Glutamatergic neuron (in vitro differentiated cells): ENCODE measurements at regions not wholly inside any gene's neighbourhood (a gene's known extent, or its start where the extent isn't known, plus 50 kb on each side); places are given as distances from the start of the nearest gene placed in this dataset.

Experiments used
- DNase-seq: peaks from one replicate; pipeline ENCODE4 v3.0.0; 2022
- H3K27ac Mint-ChIP-seq: one replicate; pipeline ENCODE4 v1.8.0; 2020; ENCODE audit warnings: mild to moderate bottlenecking, mixed read lengths, inconsistent platforms; ENCODE audit not compliant: unreplicated experiment
- H3K27me3 Mint-ChIP-seq: one replicate; pipeline ENCODE4 v1.8.0; 2020; ENCODE audit warnings: mild to moderate bottlenecking, moderate library complexity, mixed read lengths, inconsistent platforms; ENCODE audit not compliant: unreplicated experiment
- H3K36me3 Mint-ChIP-seq: one replicate; pipeline ENCODE4 v1.8.0; 2020; ENCODE audit warnings: mild to moderate bottlenecking, mixed read lengths, inconsistent platforms; ENCODE audit not compliant: unreplicated experiment
- H3K4me1 Mint-ChIP-seq: one replicate; pipeline ENCODE4 v1.8.0; 2020; ENCODE audit warnings: mild to moderate bottlenecking, low read depth, mixed read lengths, inconsistent platforms; ENCODE audit not compliant: unreplicated experiment
- H3K4me3 Mint-ChIP-seq: one replicate; pipeline ENCODE4 v1.8.0; 2020; ENCODE audit warnings: mild to moderate bottlenecking, mixed read lengths, inconsistent platforms; ENCODE audit not compliant: unreplicated experiment
- H3K9me3 Mint-ChIP-seq: one replicate; pipeline ENCODE4 v1.8.0; 2020; ENCODE audit warnings: mild to moderate bottlenecking, moderate library complexity, mixed read lengths, inconsistent platforms; ENCODE audit not compliant: unreplicated experiment
- CTCF ChIP-seq: fragments of 200-600 bp; sonication (generic); IDR thresholded peaks from one replicate; pipeline ENCODE4 v1.5.0; 2021; ENCODE audit not compliant: partially characterized antibody, unreplicated experiment

DNA sequence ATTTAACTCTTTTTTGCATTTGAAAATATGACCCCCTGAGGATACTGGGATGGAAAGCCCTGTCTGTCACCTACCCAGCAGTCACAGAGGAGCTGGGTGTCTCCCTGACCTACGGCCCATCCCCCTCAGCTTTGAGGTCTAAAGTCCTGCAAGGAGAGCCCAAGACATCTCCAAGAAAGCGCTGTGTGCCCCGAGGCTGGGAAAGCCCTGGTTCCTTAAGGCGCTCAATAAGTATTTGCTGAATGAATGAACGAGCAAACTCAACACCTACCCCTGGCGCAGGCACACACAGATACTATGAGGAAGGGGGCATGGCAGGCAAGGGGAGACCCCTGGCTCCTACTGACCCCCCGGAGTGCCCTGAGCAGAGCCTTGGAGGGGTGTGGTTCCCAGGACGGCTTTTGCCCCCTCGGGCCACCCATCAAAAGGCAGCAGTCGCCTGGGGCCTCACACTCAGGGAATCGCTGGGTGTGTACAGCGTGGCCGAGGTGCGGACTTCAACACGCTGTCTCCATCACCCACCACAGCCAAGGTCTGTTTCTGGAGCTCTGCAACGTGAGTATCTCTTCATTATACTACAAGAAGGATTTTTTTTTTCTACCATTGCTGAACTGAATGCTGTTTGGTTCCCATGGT lies 211.6 kb downstream of the ERCC6L2 start:
- Mint-ChIP-seq H3K27me3 (no peaks in the 10 kb centered on the region), H3K4me3 (no peak overlapping the region), H3K9me3 (peaks cover 6% of the 10 kb centered on the region), H3K4me1 (peaks cover 12% of the 10 kb centered on the region), H3K27ac (no peak overlapping the region), H3K36me3 (no peaks in the 10 kb centered on the region)
- no peak for TF ChIP-seq CTCF
- DNase-seq: no peak

DNA sequence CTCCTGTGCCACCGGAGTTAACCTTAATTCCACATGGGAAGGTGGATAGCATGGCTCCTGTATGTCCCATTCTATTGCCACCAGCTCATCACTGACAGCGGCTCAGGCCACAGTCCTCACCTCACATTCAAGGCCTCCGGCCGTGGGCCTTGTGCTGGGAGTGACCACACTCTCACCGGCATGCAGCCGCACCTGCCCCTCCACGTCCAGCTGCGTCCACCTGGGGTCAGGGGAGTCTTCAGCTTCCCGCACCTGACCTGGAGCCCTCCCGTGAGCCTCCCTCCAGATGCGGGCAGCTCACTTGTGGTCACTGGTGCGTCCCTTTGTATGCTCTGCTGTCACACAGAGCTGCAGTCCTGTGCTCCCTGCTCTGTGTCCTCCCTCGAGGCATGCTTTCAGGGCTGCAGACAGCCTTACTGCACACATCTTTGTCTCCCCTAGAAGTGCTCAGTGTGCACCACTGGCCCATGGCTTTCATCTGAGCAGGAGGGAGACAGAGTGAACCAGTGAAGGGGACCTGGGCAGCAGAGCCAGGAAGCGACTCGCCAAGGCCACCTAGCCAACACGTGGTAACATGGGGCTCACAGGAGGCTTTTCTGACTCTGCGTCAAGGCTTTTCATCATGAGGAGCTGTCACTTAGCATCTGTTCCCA lies 210.1 kb downstream of the ERCC6L2 start:
- no peak for TF ChIP-seq CTCF
- Mint-ChIP-seq H3K4me3 (no peak overlapping the region), H3K9me3 (peaks cover 6% of the 10 kb centered on the region), H3K4me1 (peaks cover 12% of the 10 kb centered on the region), H3K27me3 (no peaks in the 10 kb centered on the region), H3K36me3 (no peaks in the 10 kb centered on the region), H3K27ac (peak overlapping the region; percentile 55)
- peak; percentile 32 for DNase-seq

DNA sequence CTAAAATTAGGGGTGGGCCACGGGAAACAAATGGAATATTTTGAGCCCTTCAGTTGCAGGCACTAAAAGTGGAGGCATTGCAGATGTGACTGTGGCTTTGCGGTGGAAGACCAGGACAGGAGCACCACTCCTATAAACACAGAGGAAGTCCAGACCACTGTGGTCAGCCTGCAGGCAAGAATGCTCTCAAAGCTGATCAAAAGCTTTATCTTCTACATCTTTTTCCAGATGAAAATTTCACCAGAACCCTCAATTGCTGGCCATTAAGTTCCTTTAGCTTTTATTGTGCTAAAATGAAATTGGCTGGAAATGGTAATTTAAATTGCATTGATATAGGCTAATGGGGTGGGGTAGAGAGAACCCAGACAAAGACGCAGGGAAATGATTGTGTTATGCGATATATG lies 208.8 kb downstream of the ERCC6L2 start:
- Mint-ChIP-seq H3K9me3 (peaks cover 6% of the 10 kb centered on the region), H3K27ac (no peak overlapping the region), H3K36me3 (no peaks in the 10 kb centered on the region), H3K27me3 (no peaks in the 10 kb centered on the region), H3K4me3 (no peak overlapping the region), H3K4me1 (peaks cover 12% of the 10 kb centered on the region)
- TF ChIP-seq CTCF: no peak
- DNase-seq: no peak

GRCh38 chr9:96082516-96083232 lies 207.2 kb downstream of the ERCC6L2 start:
- Mint-ChIP-seq H3K27me3 (no peaks in the 10 kb centered on the region), H3K4me3 (no peak overlapping the region)
- no peak for TF ChIP-seq CTCF

DNA sequence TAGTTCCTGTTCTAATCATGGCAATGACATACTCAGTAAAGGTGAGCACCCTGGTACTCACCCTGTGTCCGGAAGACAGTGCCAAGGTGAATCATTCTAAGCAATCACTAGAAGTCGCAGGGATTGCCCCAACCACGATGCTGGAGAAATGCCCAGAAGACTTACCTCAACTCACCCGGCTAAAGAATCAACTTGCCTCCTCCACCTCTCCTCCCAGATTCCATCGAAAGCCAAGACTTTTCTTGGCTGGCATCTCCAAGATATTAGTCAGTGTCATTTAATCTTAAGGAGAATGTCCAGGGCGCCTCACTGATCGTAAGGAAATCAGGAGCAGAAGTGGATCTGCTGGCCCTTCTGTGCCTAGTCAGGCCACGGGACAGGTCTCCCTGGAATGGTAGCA lies 204.9 kb downstream of the ERCC6L2 start:
- no peak for TF ChIP-seq CTCF

More at GRCh38 chr9:96082516-96083232, 207.2 kb downstream of the ERCC6L2 start:
- Mint-ChIP-seq H3K36me3 (no peaks in the 10 kb centered on the region), H3K4me1 (peaks cover 12% of the 10 kb centered on the region), H3K27ac (peak overlapping the region; percentile 40), H3K9me3 (peaks cover 3% of the 10 kb centered on the region)
- no peak for DNase-seq

More for the DNA sequence above, 204.9 kb downstream of the ERCC6L2 start:
- H3K4me3 Mint-ChIP-seq: no peak overlapping the region
- H3K4me1 Mint-ChIP-seq: peaks cover 2% of the 10 kb centered on the region
- DNase-seq: no peak
- H3K27me3 Mint-ChIP-seq: no peaks in the 10 kb centered on the region
- H3K36me3 Mint-ChIP-seq: no peaks in the 10 kb centered on the region
- peaks cover 1% of the 10 kb centered on the region for H3K9me3 Mint-ChIP-seq
- H3K27ac Mint-ChIP-seq: no peak overlapping the region
